ENCODE measurements at regions not wholly inside any gene's neighbourhood (a gene's known extent, or its start where the extent isn't known, plus 50 kb on each side); places are given as distances from the start of the nearest gene placed in this dataset.
"Not testable (repeated sequence)": the region's sequence is repeated elsewhere in the genome, so short reads cannot be mapped to it uniquely, and the experiment has no call there.

DNA sequence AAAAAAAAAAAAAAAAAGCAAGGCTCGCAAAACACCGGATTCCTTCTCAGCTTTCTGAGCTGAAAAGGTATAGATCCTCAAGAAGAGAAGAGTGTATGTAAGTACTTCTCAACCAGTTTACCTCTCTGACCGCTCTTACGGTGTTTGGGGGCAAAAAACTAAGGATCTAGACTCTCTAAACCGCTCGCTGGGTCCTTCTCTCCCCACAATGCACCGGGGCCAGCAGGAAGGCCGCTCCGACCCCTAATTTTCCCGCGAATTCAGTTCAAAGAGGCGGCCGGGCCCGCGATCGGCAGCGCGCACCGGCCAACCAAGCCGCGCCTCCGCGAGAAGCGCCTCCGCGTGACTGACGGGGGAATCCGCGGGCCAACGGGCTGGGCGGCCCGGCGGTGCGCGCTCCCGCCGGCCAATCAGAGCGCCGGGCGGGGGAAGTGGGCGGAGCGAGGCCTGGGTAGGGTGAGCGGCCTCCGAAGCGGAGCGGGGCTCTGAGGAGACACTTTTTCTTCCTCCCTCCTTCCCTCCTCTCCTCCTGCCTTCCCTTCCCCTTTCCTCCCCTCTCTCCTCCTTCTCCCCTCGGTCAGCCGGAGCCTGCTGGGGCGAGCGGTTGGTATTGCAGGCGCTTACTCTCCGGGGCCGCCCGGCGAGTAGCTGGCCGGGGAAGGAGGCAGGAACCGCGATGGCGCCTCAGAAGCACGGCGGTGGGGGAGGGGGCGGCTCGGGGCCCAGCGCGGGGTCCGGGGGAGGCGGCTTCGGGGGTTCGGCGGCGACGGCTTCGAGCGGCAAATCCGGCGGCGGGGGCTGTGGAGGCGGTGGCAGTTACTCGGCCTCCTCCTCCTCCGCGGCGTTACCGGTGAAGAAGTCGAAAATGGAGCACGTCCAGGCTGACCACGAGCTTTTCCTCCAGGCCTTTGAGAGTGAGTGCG is 93.0 kb downstream of the CRLF3 start:
- Mint-ChIP-seq H3K4me1 (ENCODE audit: low read depth) (peaks cover 24% of the 10 kb centered on the region), H3K36me3 (ENCODE audit: low read depth) (peaks cover 17% of the 10 kb centered on the region), H3K27ac (peak overlapping the region; percentile 96), H3K4me3 (peak overlapping the region; percentile 97)
- intact Hi-C loops (cut with micrococcal nuclease): loop anchor here (5.0 kb wide), 1 partner anchor 91 kb away; the partner anchor contains the start of gene CRLF3
- peak; percentile 77 for DNase-seq (ENCODE audit: low spot score)
- not testable (repeated sequence) for H3K27me3 Mint-ChIP-seq (ENCODE audit: insufficient read depth); H3K9me3 Mint-ChIP-seq

DNA sequence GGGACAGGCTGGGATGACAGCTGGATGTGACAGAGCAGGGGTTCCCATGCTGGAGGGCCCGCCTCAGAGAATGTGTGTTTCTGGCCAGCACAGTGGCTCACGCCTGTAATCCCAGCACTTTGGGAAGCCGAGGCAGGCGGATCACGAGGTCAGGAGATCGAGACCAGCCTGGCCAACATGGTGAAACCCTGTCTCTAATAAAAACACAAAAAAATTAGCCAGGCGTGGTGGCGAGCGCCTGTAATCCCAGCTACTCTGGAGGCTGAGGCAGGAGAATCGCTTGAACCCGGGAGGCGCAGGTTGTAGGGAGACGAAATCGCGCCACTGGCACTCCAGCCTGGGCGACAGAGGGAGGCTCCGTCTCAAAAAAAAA is 93.7 kb downstream of the CRLF3 start:
- not testable (repeated sequence) for H3K9me3 Mint-ChIP-seq; H3K27me3 Mint-ChIP-seq (ENCODE audit: insufficient read depth); DNase-seq (ENCODE audit: low spot score)
- Mint-ChIP-seq H3K4me3 (peak overlapping the region; percentile 97), H3K4me1 (ENCODE audit: low read depth) (peaks cover 24% of the 10 kb centered on the region), H3K27ac (peak overlapping the region; percentile 78), H3K36me3 (ENCODE audit: low read depth) (peaks cover 16% of the 10 kb centered on the region)
- intact Hi-C loops (cut with micrococcal nuclease): loop anchor here (5.0 kb wide), 1 partner anchor 91 kb away; the partner anchor contains the start of gene CRLF3

DNA sequence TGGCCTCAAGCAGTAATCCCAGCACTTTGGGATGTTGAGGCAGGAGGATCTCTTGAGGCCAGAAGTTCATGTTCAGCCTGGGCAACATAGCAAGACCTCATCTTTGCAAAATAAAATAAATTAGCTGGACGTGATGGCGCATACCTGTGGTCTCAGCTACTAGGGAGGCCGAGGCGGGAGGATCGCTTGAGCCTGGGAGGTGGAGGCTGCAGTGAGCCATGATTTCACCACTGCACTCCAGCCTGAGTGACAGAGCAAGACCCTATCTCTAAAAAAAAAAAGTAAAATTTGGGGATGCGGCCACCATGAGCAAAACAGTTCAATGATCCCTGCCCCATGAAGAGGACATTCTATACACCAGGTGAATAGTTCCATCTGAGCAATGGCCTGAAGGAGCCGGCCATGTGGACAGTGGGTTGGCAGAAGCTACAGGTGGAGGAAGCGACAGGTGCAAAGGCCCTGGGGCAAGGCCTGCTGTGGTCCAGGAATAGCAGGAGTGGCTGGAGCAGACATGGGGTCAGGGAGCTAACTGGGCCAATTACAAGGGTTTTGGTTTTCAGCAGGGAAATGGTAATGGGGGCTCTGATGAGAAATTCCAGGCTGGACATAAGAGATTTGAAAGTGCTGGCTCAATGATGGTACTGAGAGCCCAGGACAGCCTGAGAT is 94.2 kb downstream of the CRLF3 start:
- peaks cover 19% of the 10 kb centered on the region for H3K4me1 Mint-ChIP-seq (ENCODE audit: low read depth)
- peaks cover 11% of the 10 kb centered on the region for H3K36me3 Mint-ChIP-seq (ENCODE audit: low read depth)
- intact Hi-C loops (cut with micrococcal nuclease): loop anchor here (5.0 kb wide), 1 partner anchor 92 kb away; the partner anchor contains the start of gene CRLF3
- H3K9me3 Mint-ChIP-seq; H3K27me3 Mint-ChIP-seq (ENCODE audit: insufficient read depth); DNase-seq (ENCODE audit: low spot score): not testable (repeated sequence)
- H3K27ac Mint-ChIP-seq: peak overlapping the region; percentile 78
- H3K4me3 Mint-ChIP-seq: peak overlapping the region; percentile 97

DNA sequence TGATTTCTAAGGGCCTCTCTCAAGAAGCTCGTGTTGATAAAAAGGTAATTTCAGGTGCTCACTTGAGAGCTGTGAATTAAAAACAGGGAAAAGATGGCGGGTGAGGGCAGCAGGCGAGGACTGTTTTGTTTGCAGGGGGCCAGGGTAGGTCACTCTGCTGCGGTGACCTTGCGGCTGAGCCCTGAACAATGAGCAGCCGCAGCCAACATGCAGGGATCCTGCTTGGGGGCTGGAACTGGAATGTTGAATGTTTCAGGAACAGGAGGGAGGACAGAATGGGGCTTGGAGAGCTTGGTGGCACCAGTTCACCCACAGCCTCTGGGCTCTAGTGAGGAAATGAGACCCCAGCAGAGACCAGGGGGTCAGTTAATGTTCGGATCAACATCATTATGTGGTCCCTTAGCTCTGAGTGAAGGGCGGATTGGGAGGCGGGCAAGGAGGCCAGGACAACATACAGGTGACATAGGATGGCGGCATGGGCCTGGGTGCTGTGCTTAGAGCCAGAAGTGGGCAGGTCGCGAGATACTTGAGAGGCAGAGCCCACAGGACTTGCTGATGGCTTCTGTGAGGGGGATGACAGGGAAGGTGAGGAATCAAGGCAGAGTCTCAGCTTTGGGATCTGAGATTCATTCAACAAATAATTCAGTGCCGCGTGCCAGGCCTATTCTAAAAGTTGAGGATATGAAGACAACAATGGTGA is 94.9 kb downstream of the CRLF3 start:
- H3K4me1 Mint-ChIP-seq (ENCODE audit: low read depth): peaks cover 18% of the 10 kb centered on the region
- H3K9me3 Mint-ChIP-seq; H3K36me3 Mint-ChIP-seq (ENCODE audit: low read depth); DNase-seq (ENCODE audit: low spot score); H3K27me3 Mint-ChIP-seq (ENCODE audit: insufficient read depth): not testable (repeated sequence)
- intact Hi-C loops (cut with micrococcal nuclease): loop anchor here (5.0 kb wide), 1 partner anchor 93 kb away; the partner anchor contains the start of gene CRLF3
- H3K4me3 Mint-ChIP-seq: peak overlapping the region; percentile 45
- peak overlapping the region; percentile 35 for H3K27ac Mint-ChIP-seq

DNA sequence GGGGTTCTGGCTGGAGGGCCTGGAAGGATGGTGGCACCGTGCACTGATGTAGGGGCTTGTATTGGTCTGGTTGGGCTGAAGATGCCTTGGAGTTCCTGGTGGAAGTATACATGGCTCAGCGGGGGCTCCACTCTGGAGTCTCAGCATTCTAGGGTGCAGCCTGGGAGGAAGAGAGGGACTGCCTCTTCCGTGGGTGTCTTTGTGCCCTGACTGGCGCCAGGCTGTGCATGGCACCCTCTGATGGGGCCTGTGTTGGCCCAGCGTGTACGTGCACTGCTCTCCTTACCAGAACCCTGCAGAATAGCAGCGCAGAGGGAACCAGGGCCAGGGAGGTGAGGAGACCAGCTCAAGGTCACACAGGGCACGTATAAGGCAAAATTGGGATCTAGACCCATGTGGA is 97.0 kb downstream of the CRLF3 start:
- DNase-seq (ENCODE audit: low spot score); H3K27me3 Mint-ChIP-seq (ENCODE audit: insufficient read depth); H3K4me1 Mint-ChIP-seq (ENCODE audit: low read depth); intact Hi-C loops (cut with micrococcal nuclease); H3K27ac Mint-ChIP-seq; H3K9me3 Mint-ChIP-seq; H3K36me3 Mint-ChIP-seq (ENCODE audit: low read depth); H3K4me3 Mint-ChIP-seq: not testable (repeated sequence)

DNA sequence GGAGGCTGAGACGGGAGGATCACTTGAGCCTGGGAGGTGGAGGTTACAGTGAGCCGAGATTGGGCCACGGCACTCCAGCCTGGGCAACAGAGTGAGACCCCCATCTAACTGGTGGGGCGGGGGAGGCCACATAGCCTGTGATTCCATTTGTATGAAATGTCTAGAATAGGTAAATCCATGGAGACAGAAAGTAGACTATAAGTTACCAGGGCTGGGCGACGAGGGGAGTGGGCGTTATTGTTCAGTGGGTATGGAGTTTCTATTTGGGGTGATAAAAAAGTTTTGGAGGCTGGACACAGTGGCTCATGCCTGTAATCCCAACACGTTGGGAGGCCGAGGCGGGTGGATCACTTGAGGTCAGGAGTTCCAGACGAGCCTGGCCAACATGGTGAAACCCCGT is 97.8 kb downstream of the CRLF3 start:
- H3K36me3 Mint-ChIP-seq (ENCODE audit: low read depth); DNase-seq (ENCODE audit: low spot score); H3K27me3 Mint-ChIP-seq (ENCODE audit: insufficient read depth); H3K27ac Mint-ChIP-seq; H3K4me1 Mint-ChIP-seq (ENCODE audit: low read depth); H3K9me3 Mint-ChIP-seq; H3K4me3 Mint-ChIP-seq; intact Hi-C loops (cut with micrococcal nuclease): not testable (repeated sequence)

DNA sequence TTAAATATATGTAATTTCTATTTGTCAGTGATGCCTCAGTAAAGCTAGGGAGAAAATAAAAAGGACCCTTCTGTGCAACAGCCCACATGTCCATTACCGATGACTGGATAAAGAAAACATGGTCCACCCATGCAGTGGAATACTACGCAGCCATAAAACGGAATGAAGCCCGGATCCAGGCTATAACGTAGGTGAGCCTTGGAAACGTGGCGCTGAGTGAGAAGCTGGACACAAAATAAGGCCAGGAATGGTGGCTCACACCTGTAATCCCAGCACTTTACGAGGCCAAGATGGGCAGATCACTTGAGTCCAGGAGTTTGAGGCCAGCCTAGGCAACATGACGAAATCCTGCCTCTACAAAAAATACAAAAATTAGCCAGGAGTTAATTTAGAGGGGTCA is 98.2 kb downstream of the CRLF3 start:
- H3K9me3 Mint-ChIP-seq; H3K4me1 Mint-ChIP-seq (ENCODE audit: low read depth); DNase-seq (ENCODE audit: low spot score); H3K36me3 Mint-ChIP-seq (ENCODE audit: low read depth); H3K4me3 Mint-ChIP-seq; H3K27ac Mint-ChIP-seq; intact Hi-C loops (cut with micrococcal nuclease); H3K27me3 Mint-ChIP-seq (ENCODE audit: insufficient read depth): not testable (repeated sequence)

DNA sequence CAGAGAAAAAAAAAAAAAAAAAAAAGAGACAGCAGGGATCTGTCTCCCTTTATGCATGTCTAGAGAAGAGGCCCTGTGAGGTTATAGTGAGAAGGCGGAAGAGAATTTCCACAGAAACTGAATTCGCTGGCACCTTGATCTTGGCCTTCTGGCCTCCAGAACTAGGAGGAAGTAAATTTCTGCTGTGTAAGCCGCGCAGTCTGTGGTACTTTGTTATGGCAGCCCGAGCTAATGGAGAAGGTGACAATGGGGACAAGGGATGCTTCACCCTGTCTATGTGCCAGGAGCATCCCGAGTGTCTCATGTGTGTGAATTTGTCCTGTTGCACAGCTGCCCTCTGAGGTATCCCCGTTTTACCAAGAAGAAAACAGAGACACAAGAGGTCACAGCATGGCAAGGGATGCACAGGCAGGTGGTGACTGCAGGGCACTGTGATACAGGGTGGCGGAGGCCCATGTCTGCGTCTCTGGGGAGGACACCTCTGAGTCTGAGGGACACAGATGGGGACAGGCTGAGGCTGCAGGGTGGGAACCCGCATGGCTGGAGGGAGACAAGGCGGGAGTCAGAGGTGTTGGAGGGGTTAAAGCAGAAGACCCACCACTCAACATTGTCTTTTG is 100.3 kb downstream of the CRLF3 start:
- DNase-seq (ENCODE audit: low spot score); H3K4me1 Mint-ChIP-seq (ENCODE audit: low read depth); H3K27me3 Mint-ChIP-seq (ENCODE audit: insufficient read depth); H3K9me3 Mint-ChIP-seq; H3K36me3 Mint-ChIP-seq (ENCODE audit: low read depth); H3K27ac Mint-ChIP-seq; H3K4me3 Mint-ChIP-seq; intact Hi-C loops (cut with micrococcal nuclease): not testable (repeated sequence)

DNA sequence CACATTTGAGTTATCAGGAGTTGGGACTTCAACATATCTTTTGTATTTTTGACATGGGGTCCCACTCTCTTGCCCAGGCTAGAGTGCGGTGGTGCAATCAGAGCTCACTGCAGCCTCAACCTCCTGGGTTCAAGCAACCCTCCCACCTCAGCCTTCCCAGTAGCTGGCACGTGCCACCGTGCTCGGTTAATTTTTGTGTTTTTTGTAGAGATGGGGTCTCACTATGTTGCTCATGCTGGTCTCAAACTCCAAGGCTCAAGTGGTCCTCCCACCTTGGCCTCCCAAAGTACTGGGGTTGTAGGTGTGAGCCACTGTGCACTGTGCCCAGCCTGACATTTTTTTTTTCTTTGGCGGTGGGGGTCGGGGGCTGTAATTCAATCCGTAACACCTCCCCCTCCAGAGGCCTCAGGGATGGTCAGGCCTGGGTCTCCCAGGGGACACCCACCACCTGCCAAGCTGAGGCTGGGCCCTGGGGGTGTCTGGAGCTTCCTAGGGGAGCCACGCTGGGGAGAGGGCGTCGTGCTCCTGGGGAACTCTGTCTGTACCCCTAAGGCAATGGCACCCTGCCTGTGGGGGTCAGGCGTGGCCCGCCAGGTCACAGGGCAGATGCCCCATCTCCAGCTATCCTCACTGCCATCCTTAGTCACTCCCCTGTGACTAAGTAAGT is 102.2 kb downstream of the CRLF3 start:
- H3K4me1 Mint-ChIP-seq (ENCODE audit: low read depth); DNase-seq (ENCODE audit: low spot score); H3K9me3 Mint-ChIP-seq; H3K36me3 Mint-ChIP-seq (ENCODE audit: low read depth); H3K4me3 Mint-ChIP-seq; intact Hi-C loops (cut with micrococcal nuclease); H3K27me3 Mint-ChIP-seq (ENCODE audit: insufficient read depth); H3K27ac Mint-ChIP-seq: not testable (repeated sequence)

DNA sequence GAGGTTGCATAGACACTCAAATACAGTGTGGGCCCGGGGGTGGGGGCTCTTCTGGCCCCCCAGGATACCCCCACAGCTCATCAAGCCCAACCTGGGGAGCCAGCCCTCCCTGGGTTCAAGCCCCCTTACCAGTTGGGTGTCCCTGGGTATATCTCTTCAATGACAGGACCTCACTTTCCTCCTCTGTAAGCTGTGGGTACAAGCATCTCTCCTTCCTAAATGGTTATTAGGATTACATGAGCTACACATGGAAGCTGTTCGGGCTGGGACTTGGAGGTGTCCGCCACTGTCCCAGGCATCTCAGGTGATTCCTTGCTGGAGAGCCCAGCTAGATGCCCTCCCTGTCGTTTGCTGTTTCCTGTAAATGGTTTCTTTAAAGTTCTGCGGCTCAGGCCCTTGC is 103.5 kb downstream of the CRLF3 start:
- H3K9me3 Mint-ChIP-seq; H3K27ac Mint-ChIP-seq; H3K36me3 Mint-ChIP-seq (ENCODE audit: low read depth); H3K27me3 Mint-ChIP-seq (ENCODE audit: insufficient read depth); intact Hi-C loops (cut with micrococcal nuclease); H3K4me3 Mint-ChIP-seq; DNase-seq (ENCODE audit: low spot score): not testable (repeated sequence)
- H3K4me1 Mint-ChIP-seq (ENCODE audit: low read depth): peaks cover 13% of the 10 kb centered on the region

DNA sequence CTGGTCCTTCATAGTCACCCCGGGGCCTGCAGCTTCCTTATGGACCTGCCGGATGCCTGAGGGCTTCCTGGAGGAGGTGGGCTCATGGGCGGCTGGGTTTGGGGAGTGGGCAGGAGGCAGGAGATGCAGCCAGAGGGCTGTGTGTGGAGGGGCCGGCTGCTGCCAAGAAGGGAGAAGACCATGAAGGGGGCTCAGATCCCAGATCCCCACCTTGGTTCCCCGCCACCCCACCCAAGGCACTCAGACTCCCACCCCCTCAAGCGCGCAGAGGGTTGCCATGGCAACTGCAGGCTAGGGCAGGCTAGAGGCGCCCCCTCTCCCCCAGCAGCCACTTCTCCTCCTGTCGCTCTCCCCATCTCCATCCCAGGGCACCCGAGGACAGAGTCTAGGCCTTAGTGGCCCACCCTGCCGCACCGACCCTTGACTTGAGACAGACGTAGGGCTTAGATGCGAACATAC is 104.5 kb downstream of the CRLF3 start:
- intact Hi-C loops (cut with micrococcal nuclease): no loop called here
- no peak overlapping the region for H3K27ac Mint-ChIP-seq
- H3K9me3 Mint-ChIP-seq: no peaks in the 10 kb centered on the region
- peaks cover under 1% of the 10 kb centered on the region for H3K27me3 Mint-ChIP-seq (ENCODE audit: insufficient read depth)
- no peak overlapping the region for H3K4me3 Mint-ChIP-seq
- H3K36me3 Mint-ChIP-seq (ENCODE audit: low read depth): no peaks in the 10 kb centered on the region
- H3K4me1 Mint-ChIP-seq (ENCODE audit: low read depth): peaks cover 13% of the 10 kb centered on the region
- no peak for DNase-seq (ENCODE audit: low spot score)

Measured in activated T-helper 1 cell treated with anti-CD3 and anti-CD28 coated beads, Interleukin-12 subunit alpha, Interleukin-12 subunit beta, Interleukin-2, Interleukin-4 antibody, amounts not matched to agents 30 ng/mL and 10 ng/mL and 1 ng/mL, durations not matched to agents 14 hours and 24 hours and 36 hours (primary cell).